ENCODE measurements at regions not wholly inside any gene's neighbourhood (a gene's known extent, or its start where the extent isn't known, plus 50 kb on each side); places are given as distances from the start of the nearest gene placed in this dataset.

DNA sequence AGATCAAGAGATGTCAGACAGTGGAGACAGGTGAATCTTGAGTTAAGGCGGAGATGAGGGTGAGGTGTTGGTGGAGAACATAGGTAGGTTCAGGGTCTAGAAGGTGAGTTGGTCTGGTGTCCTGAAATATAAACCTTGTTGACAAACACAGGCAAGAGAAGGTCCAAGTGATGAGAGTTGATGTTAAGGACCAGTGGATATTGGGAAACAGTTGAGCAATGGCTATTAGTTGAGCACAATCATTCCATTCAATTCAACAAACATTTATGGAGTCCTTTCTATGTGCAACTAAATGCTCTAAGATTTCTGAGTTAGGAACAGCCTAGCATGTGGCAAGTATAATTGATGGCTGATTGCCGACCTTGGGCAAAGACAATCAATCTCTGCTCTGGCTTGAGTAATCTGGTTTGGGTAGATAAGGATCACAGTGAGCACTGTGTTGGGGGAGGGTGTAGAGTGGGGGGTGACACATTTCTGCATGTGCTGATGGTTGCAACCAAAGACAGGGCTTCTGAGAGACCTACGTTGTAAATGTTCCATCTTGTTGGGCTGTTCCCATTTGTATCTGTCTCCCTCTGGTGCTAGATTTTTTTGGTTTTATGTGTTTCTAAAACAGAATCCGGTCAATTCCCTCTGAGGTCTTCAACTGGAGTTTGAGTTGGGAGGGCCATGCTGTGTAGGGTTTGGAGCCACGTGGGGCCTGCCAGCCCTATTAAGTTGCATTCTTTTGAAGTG, 201.1 kb downstream of the BAMBI start:
- TF ChIP-seq, protein P1, sequence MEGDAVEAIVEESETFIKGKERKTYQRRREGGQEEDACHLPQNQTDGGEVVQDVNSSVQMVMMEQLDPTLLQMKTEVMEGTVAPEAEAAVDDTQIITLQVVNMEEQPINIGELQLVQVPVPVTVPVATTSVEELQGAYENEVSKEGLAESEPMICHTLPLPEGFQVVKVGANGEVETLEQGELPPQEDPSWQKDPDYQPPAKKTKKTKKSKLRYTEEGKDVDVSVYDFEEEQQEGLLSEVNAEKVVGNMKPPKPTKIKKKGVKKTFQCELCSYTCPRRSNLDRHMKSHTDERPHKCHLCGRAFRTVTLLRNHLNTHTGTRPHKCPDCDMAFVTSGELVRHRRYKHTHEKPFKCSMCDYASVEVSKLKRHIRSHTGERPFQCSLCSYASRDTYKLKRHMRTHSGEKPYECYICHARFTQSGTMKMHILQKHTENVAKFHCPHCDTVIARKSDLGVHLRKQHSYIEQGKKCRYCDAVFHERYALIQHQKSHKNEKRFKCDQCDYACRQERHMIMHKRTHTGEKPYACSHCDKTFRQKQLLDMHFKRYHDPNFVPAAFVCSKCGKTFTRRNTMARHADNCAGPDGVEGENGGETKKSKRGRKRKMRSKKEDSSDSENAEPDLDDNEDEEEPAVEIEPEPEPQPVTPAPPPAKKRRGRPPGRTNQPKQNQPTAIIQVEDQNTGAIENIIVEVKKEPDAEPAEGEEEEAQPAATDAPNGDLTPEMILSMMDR (conservative IDR thresholded peaks at IDR 0.05; ENCODE audit: low read length), result no peak
- TF ChIP-seq EZH2phosphoT487 (IDR thresholded peaks at IDR 0.05; ENCODE audit: borderline replicate concordance), result no peak

Measured in Loucy (cell line).